ENCODE measurements at regions not wholly inside any gene's neighbourhood (a gene's known extent, or its start where the extent isn't known, plus 50 kb on each side); places are given as distances from the start of the nearest gene placed in this dataset.

DNA sequence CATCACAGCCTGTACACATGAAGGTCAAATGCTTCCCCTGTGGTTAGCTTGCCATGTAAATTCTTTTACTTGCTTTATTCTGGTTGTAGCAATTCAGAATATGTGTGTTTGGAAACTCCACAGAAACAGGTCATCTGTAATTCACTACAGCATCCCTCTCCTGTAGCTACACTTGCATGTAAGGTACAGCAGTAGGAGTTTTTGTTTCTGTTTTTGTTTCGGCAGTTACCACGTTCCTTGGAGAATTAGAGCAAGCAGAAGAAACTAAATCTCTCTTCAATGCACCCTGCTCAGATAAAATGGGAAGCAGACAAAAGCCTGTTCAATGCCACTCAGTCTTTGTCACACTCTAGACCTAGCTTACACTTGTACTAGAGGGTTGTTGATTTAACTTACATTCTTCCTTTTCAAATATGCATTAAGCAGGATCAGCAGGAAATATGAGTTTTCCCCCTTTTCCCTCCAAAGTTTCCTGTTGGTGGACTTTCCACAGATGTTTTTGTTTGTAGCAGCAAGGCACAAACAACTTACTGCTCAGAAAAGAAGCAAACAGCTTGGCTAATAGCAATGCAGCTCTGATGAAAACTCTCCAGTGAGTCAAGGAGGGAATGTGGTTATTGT is 80.9 kb downstream of the YIPF5 start:
- TF ChIP-seq POLR2A (IDR thresholded peaks at IDR 0.05) (no peak), POLR2AphosphoS5 (IDR thresholded peaks at IDR 0.05) (no peak), EP300 (IDR thresholded peaks at IDR 0.05) (no peak)
- TF ChIP-seq, protein P1, sequence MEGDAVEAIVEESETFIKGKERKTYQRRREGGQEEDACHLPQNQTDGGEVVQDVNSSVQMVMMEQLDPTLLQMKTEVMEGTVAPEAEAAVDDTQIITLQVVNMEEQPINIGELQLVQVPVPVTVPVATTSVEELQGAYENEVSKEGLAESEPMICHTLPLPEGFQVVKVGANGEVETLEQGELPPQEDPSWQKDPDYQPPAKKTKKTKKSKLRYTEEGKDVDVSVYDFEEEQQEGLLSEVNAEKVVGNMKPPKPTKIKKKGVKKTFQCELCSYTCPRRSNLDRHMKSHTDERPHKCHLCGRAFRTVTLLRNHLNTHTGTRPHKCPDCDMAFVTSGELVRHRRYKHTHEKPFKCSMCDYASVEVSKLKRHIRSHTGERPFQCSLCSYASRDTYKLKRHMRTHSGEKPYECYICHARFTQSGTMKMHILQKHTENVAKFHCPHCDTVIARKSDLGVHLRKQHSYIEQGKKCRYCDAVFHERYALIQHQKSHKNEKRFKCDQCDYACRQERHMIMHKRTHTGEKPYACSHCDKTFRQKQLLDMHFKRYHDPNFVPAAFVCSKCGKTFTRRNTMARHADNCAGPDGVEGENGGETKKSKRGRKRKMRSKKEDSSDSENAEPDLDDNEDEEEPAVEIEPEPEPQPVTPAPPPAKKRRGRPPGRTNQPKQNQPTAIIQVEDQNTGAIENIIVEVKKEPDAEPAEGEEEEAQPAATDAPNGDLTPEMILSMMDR (IDR thresholded peaks at IDR 0.05): no peak

Measured in suprapubic skin (tissue), 4 donors.